22Rv1 (cell line): ENCODE measurements at regions not wholly inside any gene's neighbourhood (a gene's known extent, or its start where the extent isn't known, plus 50 kb on each side); places are given as distances from the start of the nearest gene placed in this dataset.

Experiments used
- CTCF ChIP-seq: fragments of 450-650 bp; IDR thresholded peaks from 2 replicates; pipeline ENCODE4 v1.5.1; 2017; ENCODE audit warnings: mild to moderate bottlenecking
- ZFX ChIP-seq: fragments of 450-650 bp; IDR thresholded peaks from 2 replicates; pipeline ENCODE4 v1.6.1; 2017; ENCODE audit warnings: antibody characterized with exemption, borderline replicate concordance

GRCh38 chr20:51300104-51300503 is 242.4 kb downstream of the NFATC2 start:
- TF ChIP-seq CTCF (no peak), ZFX (no peak)
